GM06990 (cell line): ENCODE measurements at regions not wholly inside any gene's neighbourhood (a gene's known extent, or its start where the extent isn't known, plus 50 kb on each side); places are given as distances from the start of the nearest gene placed in this dataset.
"Not testable (repeated sequence)": the region's sequence is repeated elsewhere in the genome, so short reads cannot be mapped to it uniquely, and the experiment has no call there.

Experiments
- DNase-seq: peaks from one replicate; pipeline ENCODE4 v3.0.0-alpha.2; 2011; ENCODE audit not compliant: insufficient read length; ENCODE audit errors: extremely low read depth
- H3K27me3 ChIP-seq: replicated peaks from 2 replicates; pipeline ENCODE4 v1.6.0; 2011; ENCODE audit warnings: low read length; ENCODE audit not compliant: control insufficient read depth, insufficient read depth
- H3K36me3 ChIP-seq: 2 replicates; pipeline ENCODE4 v1.5.1; 2011; ENCODE audit warnings: low read length; ENCODE audit not compliant: control insufficient read depth, insufficient read depth
- H3K4me3 ChIP-seq: replicated peaks from 2 replicates; pipeline ENCODE4 v1.5.1; 2011; ENCODE audit warnings: low read depth, mild to moderate bottlenecking, control low read depth, low read length
- CTCF ChIP-seq: IDR thresholded peaks from 2 replicates; pipeline ENCODE4 v1.5.1; 2011; ENCODE audit warnings: low read length, control low read depth, mild to moderate bottlenecking, inconsistent platforms; ENCODE audit not compliant: insufficient read depth, poor library complexity, severe bottlenecking

- no peak for TF ChIP-seq CTCF
- DNase-seq: no peak
- Histone ChIP-seq H3K4me3 (no peak overlapping the region), H3K27me3 (no peaks in the 10 kb centered on the region), H3K36me3 (no peaks in the 10 kb centered on the region)
These were observed 507.1 kb downstream of the IGSF11 start for GRCh38 chr3:118527514-118528044.

DNA sequence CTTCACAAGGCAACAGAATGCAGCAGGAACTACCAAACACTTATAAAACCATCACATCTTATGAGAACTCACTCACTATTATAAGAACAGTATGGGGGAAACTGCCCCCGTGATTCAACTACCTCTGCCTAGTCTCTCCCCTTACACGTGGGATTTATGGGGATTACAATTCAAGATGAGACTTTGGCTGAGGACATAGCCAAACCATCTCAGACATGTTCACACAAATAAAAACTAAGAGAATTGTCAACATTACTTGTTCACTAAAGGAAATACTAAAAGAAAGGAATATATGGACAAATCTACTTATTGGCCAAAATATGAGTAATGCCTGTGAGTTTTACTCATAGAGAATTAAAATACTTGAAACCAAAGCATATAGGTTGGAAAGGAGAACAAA is 505.1 kb downstream of the IGSF11 start:
- Histone ChIP-seq H3K36me3 (no peaks in the 10 kb centered on the region), H3K4me3 (no peak overlapping the region), H3K27me3 (no peaks in the 10 kb centered on the region)
- TF ChIP-seq CTCF: no peak
- DNase-seq: no peak

DNA sequence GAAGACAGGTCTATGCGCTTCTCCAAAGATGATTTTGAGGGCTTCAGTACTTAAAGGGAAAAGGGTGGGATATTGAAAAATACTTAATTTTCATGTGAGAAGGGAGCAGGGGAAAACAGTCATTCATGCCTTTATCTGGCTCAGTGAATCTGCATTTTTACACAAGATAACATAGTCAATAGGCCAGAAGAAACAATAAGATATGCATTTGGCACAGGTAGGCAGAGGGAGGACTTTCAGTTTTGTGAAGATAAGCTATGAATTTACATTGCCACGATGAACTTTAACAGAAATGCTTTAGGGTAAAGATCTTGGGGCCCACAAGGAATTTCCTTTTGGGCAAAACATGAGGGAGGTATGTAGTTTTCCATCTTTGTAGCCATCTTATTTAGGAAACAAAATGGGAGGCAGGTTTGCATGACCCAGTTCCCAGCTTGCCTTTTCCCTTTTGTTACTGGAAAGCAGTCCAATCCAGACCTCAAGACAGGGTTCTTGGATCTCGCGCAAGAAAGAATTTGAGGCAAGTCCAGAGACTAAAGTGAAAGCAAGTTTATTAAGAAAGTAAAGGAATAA is 504.2 kb downstream of the IGSF11 start:
- DNase-seq: no peak
- TF ChIP-seq CTCF: no peak
- H3K4me3 ChIP-seq: no peak overlapping the region
- no peaks in the 10 kb centered on the region for H3K27me3 ChIP-seq
- H3K36me3 ChIP-seq: no peaks in the 10 kb centered on the region

DNA sequence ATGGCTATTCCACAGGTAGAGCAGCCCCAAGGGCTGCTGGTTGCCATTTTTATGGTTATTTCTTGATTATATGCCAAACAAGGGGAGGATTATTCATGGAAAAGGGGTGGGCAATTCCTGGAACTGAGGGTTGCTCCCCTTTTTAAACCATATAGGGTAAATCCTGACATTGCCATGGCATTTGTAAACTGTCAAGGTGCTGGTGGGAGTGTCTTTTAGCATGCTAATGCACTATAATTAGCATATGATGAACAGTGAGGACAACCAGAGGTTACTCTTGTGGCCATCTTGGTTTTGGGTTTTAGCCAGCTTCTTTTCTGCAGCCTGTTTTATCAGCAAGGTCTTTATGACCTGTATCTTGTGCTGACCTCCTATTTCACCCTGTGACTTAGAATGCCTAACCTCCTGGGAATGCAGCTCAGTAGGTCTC is 503.7 kb downstream of the IGSF11 start:
- not testable (repeated sequence) for H3K27me3 ChIP-seq, H3K4me3 ChIP-seq, H3K36me3 ChIP-seq, DNase-seq

- TF ChIP-seq CTCF: no peak
- Histone ChIP-seq H3K4me3 (no peak overlapping the region), H3K36me3 (no peaks in the 10 kb centered on the region), H3K27me3 (no peaks in the 10 kb centered on the region)
- DNase-seq: no peak
These were observed 502.8 kb downstream of the IGSF11 start for GRCh38 chr3:118531816-118532215.

DNA sequence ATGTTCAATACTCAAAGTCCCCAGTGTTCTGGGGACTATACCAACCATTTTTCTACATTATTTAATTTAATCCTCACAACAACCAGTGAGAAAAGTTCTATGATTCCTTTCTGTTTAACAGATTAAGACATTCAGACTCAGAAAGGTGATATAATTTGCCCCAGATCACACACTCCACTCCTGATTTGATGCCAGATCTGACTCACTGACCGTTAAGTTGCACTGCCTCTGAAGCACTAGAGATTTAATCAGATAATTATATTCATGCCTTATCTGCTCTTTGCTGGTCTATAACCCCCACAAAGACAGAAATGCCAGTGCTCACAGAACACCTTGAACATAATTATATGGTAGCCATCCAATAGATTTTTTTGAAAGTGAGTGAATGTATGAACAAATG is 501.0 kb downstream of the IGSF11 start:
- TF ChIP-seq CTCF: no peak
- Histone ChIP-seq H3K27me3 (no peaks in the 10 kb centered on the region), H3K36me3 (no peaks in the 10 kb centered on the region), H3K4me3 (no peak overlapping the region)
- DNase-seq: no peak
